OCI-LY7 (cell line): ENCODE measurements at regions not wholly inside any gene's neighbourhood (a gene's known extent, or its start where the extent isn't known, plus 50 kb on each side); places are given as distances from the start of the nearest gene placed in this dataset.

Experiments used
- BruUV-seq: library from RNA; stranded (reverse); fragments of 400-500 nt; replicated peaks from 2 replicates; lab custom pipeline; 2021; lab: Mats Ljungman, UMichigan
- CTCF ChIA-PET: fragments of 300-600 bp; sonication (Branson Sonifier 250); formaldehyde crosslinking; loops from one replicate; lab custom pipeline; 2022; ENCODE audit warnings: antibody characterized with exemption; ENCODE audit not compliant: unreplicated experiment; lab: Charles Lee
- POLR2A ChIA-PET: fragments of 300-600 bp; sonication (Branson Sonifier 250); formaldehyde crosslinking; loops from one replicate; lab custom pipeline; 2022; ENCODE audit warnings: antibody characterized with exemption; lab: Charles Lee
- DNase-seq: peaks from one replicate; pipeline ENCODE4 v3.0.0-alpha.2; 2015; ENCODE audit warnings: low spot score
- H2AFZ ChIP-seq: fragments of 200-600 bp; sonication (generic), shearing (Covaris generic); 2 replicates; pipeline ENCODE4 v1.6.1; 2014; ENCODE audit warnings: mild to moderate bottlenecking, antibody characterized with exemption, low read length, moderate library complexity
- H3K27ac ChIP-seq: fragments of 200-600 bp; sonication (generic); 2 replicates; pipeline ENCODE4 v1.5.1; 2014; ENCODE audit warnings: mixed run types, low read depth, mild to moderate bottlenecking, moderate library complexity, low read length, inconsistent platforms; ENCODE audit not compliant: poor library complexity, severe bottlenecking
- H3K36me3 ChIP-seq: fragments of 200-600 bp; sonication (generic); 2 replicates; pipeline ENCODE4 v1.6.1; 2014; ENCODE audit warnings: mild to moderate bottlenecking, antibody characterized with exemption, low read length, moderate library complexity, mixed read lengths; ENCODE audit not compliant: insufficient read depth
- H3K4me1 ChIP-seq: fragments of 200-600 bp; sonication (generic); 2 replicates; pipeline ENCODE4 v1.5.1; 2014; ENCODE audit warnings: mild to moderate bottlenecking, low read length; ENCODE audit not compliant: insufficient read depth, poor library complexity, severe bottlenecking
- H3K4me2 ChIP-seq: fragments of 200-600 bp; sonication (generic); 2 replicates; pipeline ENCODE4 v1.6.1; 2014; ENCODE audit warnings: mild to moderate bottlenecking, low read length
- H3K4me3 ChIP-seq: fragments of 200-600 bp; sonication (generic); 2 replicates; pipeline ENCODE4 v1.5.1; 2014; ENCODE audit warnings: mild to moderate bottlenecking, low read depth, low read length; ENCODE audit not compliant: poor library complexity, severe bottlenecking
- H3K79me2 ChIP-seq: fragments of 200-600 bp; sonication (generic); 2 replicates; pipeline ENCODE4 v1.6.1; 2016; ENCODE audit warnings: low read depth, mild to moderate bottlenecking, low read length, moderate library complexity, mixed read lengths; ENCODE audit not compliant: insufficient read depth
- H3K9me2 ChIP-seq: fragments of 200-600 bp; sonication (generic); 2 replicates; pipeline ENCODE4 v1.6.1; 2016; ENCODE audit warnings: mild to moderate bottlenecking, low read length, mixed read lengths; ENCODE audit not compliant: insufficient read depth
- H3K9me3 ChIP-seq: fragments of 200-600 bp; sonication (generic); 2 replicates; pipeline ENCODE4 v1.6.1; 2014; ENCODE audit warnings: mild to moderate bottlenecking, mixed run types, low read length, mixed read lengths
- H4K20me1 ChIP-seq: fragments of 200-600 bp; sonication (generic); 2 replicates; pipeline ENCODE4 v1.6.1; 2014; ENCODE audit warnings: mild to moderate bottlenecking, antibody characterized with exemption, low read length, moderate library complexity, mixed read lengths; ENCODE audit not compliant: insufficient read depth
- CTCF ChIP-seq: fragments of 200-600 bp; sonication (generic); conservative IDR thresholded peaks from 2 replicates; pipeline ENCODE4 v1.5.1; 2014; ENCODE audit warnings: mild to moderate bottlenecking, antibody characterized with exemption, low read length, moderate library complexity, mixed read lengths
- EZH2phosphoT487 ChIP-seq: fragments of 200-600 bp; sonication (generic); IDR thresholded peaks from 2 replicates; pipeline ENCODE4 v1.6.1; 2018; ENCODE audit warnings: low read depth, borderline replicate concordance, mild to moderate bottlenecking, mixed run types, antibody characterized with exemption, low read length, moderate library complexity, mixed read lengths
- intact Hi-C: fragments of 100-400 bp; cut with micrococcal nuclease; formaldehyde crosslinking; loops from one replicate; pipeline ENCODE4 v1.10.0; 2022; ENCODE audit not compliant: unreplicated experiment

GRCh38 chr6:77095936-77096627 lies 367.2 kb downstream of the HTR1B start:
- no peaks in the 10 kb centered on the region for H3K79me2 ChIP-seq
- H3K4me1 ChIP-seq = no peaks in the 10 kb centered on the region
- no peak overlapping the region for H3K27ac ChIP-seq
- CTCF ChIA-PET = no interaction called here
- no peak for DNase-seq
- no peak overlapping the region for H3K4me3 ChIP-seq
- no peaks in the 10 kb centered on the region for H4K20me1 ChIP-seq
- no TSS peak for BruUV-seq
- POLR2A ChIA-PET = interaction anchor here (1.2 kb wide), 1 partner anchor 9 kb away, joined by 3 read pairs; no protein-coding TSS in a partner anchor
- H3K4me2 ChIP-seq = no peak overlapping the region
- TF ChIP-seq EZH2phosphoT487 (no peak), CTCF (no peak)
- H3K36me3 ChIP-seq = no peaks in the 10 kb centered on the region
- H3K9me3 ChIP-seq = no peaks in the 10 kb centered on the region
- intact Hi-C loops = no loop called here
- H2AFZ ChIP-seq = no peak overlapping the region
- no peaks in the 10 kb centered on the region for H3K9me2 ChIP-seq

GRCh38 chr6:77094821-77095220 lies 368.5 kb downstream of the HTR1B start:
- ChIA-PET POLR2A (interaction anchor here (1.2 kb wide), 1 partner anchor 10 kb away, joined by 3 read pairs; no protein-coding TSS in a partner anchor), CTCF (no interaction called here)
- H3K27ac ChIP-seq = no peak overlapping the region
- no peak overlapping the region for H3K4me3 ChIP-seq
- H3K9me3 ChIP-seq = no peaks in the 10 kb centered on the region
- no peak overlapping the region for H2AFZ ChIP-seq
- intact Hi-C loops = no loop called here
- H3K4me1 ChIP-seq = no peaks in the 10 kb centered on the region
- H3K4me2 ChIP-seq = no peak overlapping the region
- TF ChIP-seq CTCF = no peak
- TF ChIP-seq EZH2phosphoT487 = no peak
- H4K20me1 ChIP-seq = no peaks in the 10 kb centered on the region
- DNase-seq = no peak
- no TSS peak for BruUV-seq
- H3K9me2 ChIP-seq = no peaks in the 10 kb centered on the region
- H3K79me2 ChIP-seq = no peaks in the 10 kb centered on the region
- no peaks in the 10 kb centered on the region for H3K36me3 ChIP-seq

GRCh38 chr6:77092971-77093370 lies 370.3 kb downstream of the HTR1B start:
- ChIA-PET POLR2A (no interaction called here), CTCF (no interaction called here)
- Histone ChIP-seq H3K4me1 (no peaks in the 10 kb centered on the region), H3K27ac (no peak overlapping the region), H3K4me2 (no peak overlapping the region), H2AFZ (no peak overlapping the region), H3K4me3 (no peak overlapping the region), H3K9me3 (no peaks in the 10 kb centered on the region), H3K9me2 (no peaks in the 10 kb centered on the region), H4K20me1 (no peaks in the 10 kb centered on the region), H3K36me3 (no peaks in the 10 kb centered on the region), H3K79me2 (no peaks in the 10 kb centered on the region)
- no peak for DNase-seq
- TF ChIP-seq CTCF (no peak), EZH2phosphoT487 (no peak)
- BruUV-seq = no TSS peak
- intact Hi-C loops = no loop called here
